ENCODE measurements at regions not wholly inside any gene's neighbourhood (a gene's known extent, or its start where the extent isn't known, plus 50 kb on each side); places are given as distances from the start of the nearest gene placed in this dataset.

DNA sequence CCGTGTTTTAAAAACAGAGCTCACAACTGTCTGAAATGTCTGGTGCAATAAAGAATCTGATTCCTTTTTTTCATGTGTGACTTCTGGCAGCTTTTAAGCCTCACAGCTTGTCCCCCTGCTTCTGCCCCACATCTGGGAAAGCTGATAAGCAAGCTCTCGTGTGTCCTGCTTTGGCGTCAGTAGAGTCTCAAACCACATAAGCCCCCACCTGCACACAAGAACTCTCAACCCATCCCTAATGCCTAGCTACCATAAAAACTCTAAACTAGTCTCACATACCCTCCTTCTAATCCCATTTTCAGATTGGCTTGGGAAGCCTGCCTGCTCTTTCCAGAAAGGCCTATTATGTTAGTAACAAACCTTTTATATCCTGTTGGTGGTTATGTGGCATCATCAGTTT, 94.6 kb upstream of the DAB1 start:
- no peak for TF ChIP-seq POLR2A (IDR thresholded peaks at IDR 0.05)
- TF ChIP-seq, protein P1, sequence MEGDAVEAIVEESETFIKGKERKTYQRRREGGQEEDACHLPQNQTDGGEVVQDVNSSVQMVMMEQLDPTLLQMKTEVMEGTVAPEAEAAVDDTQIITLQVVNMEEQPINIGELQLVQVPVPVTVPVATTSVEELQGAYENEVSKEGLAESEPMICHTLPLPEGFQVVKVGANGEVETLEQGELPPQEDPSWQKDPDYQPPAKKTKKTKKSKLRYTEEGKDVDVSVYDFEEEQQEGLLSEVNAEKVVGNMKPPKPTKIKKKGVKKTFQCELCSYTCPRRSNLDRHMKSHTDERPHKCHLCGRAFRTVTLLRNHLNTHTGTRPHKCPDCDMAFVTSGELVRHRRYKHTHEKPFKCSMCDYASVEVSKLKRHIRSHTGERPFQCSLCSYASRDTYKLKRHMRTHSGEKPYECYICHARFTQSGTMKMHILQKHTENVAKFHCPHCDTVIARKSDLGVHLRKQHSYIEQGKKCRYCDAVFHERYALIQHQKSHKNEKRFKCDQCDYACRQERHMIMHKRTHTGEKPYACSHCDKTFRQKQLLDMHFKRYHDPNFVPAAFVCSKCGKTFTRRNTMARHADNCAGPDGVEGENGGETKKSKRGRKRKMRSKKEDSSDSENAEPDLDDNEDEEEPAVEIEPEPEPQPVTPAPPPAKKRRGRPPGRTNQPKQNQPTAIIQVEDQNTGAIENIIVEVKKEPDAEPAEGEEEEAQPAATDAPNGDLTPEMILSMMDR (IDR thresholded peaks at IDR 0.05), result no peak
